ENCODE measurements at regions not wholly inside any gene's neighbourhood (a gene's known extent, or its start where the extent isn't known, plus 50 kb on each side); places are given as distances from the start of the nearest gene placed in this dataset.

DNA sequence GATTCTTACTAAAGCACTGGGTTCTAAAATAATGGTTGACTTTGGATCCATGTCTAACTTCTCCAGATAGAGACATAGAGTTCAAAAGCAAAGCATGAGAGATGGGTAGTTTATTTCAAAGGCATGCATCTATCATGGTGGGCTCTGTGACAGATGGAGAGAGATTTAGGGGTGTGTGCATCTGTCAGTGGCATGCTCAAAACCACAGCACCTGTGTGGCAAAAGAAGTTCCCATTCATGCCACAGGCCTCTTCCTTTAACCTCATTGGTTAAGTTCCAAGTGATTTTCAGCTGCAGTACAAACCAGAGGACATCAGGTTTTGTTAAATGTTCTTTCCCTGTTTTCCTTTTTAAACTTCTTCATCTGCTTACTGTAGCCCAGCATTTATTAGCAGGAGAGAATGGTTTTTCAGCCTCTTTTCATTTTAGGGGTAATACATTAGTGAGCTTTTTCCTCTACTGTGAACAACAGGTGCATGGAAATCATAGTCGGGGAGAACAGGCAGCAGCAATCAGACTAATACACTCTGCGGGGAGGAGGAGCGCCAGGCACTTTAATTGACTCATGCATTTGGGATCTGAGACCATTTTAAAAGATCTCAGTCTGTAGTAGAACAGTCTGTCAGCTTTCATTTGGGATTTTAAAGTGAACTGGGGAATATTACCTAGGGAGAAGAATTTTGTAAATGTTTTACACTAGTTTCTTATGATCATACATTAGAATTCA, 52.4 kb upstream of the UPP2 start:
- DNase-seq, result no peak

DNA sequence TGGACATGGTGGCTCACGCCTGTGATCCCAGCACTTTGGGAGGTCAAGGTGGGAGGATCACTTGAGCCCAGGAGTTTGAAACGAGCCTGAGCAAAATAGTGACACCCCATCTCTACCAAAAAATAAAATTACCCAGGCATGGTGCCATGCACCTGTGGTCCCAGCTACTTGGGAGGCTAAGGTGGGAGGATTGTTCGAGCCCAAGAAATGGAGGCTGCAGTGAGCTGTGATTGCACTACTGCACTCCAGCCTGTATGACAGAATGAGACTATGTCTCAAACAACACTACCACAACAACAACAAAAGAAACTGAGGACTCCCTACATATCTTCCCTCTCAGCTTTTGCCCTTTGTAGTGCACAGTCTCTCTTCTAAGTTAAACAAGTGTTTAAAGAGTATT, 53.3 kb upstream of the UPP2 start:
- DNase-seq, result no peak

DNA sequence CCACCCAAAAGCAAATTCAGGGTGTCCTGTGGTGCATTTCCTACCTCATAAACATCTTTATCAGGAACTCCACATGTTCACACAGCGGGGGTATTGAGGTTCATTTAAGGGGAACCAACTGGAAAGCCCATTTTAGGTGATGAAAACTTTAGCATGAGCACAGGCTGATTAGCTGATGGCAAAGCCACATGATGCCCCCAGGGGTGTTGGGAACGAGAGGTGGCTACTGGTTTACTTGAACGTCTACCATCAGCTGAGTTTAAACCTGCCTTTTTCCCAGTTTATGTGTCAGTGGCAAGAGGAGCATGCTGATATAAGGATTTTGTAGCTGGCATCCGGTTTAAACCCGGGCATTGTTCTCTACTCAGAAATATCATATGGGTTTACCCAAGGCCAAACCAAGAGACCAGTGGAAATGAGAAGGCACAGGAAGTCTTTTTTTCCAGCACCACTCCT, 54.5 kb upstream of the UPP2 start:
- DNase-seq, result no peak

DNA sequence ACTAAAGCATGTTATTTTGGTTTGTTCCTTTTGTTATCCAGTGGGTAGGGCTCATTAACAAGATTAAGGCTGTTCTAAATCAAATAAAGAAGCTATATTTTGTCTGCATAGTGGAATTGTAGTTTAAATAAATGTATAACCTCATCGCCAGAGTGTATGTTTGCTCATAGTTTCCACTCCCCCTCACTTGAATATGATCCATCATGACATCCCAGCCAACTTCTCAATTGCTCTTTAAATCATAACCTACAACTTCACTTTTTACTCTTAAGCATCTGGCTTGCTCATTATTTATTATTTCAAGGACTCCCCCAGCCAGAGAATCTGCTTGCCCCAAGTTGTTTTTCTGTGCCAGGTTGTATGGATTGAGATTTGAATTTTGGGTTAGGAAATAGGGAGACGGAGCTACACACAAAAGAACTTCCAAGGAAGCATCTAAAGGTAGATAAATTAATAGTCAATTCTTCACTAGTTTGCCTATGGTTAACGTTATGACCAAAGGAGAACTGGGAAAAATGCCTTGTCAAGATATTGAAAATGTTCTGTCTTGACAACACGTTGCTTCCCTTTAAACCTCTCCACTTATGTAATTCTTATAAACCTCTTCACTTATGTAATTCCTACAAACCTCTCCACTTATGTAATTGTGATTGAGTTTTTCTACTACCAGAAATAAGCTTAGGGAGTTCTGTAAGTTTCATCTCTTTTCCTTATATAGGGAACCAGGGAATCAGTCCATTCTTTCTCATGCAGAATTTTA, 55.4 kb upstream of the UPP2 start:
- DNase-seq, result no peak

DNA sequence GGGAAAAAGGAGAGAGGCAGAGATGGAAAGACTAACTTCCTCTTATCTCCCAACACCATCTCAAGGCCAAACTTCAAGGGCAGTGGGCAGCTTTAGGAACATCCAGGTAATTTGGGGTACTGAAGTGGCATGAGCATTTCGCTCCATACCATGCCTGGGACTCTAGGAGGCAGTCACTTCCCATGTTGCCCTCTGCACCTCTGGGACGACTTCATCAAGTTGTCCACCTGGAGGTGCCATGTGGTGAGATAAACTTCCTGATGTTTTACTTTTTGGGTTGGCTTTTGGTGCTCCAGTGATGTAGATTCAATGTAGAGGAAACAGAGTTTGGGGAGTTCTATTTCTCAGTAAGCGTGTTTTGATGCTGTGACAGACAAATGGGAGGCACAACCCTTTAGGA, 56.3 kb upstream of the UPP2 start:
- DNase-seq, result no peak

DNA sequence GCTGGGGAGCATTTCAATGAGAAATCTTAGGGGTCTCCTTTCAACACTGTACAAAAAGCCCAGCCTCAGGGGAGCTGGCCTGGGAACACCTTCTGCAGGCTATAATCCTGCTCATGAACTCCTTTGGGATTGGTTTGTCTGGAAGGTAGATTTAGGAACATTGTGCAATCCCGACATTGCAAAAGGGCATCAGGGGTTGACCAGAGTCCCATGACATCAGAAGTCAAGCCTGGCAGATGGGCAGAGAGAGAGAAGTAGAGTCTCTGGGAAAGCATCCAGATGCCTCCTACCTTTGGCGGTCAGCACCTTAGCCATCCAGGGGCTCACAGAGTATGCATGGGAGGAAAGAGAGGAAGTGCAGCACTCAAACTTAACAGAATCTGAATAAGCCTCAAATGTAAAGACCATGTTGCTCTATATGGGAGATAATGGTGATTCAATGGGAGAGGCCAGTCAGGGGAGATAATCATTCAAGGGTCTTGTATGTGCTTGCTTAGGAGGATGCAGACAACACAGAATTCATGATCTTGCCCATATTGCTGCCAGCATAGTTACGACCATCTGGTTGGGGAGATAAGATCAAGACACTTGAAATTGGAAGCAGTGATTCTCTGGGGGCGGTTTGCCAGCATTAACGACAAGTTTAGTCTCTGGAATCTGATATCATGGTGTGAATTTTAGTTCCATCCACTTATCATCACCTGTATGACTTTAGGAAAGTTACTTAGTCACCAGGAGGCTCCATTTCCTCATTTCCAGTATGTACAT, 58.3 kb upstream of the UPP2 start:
- DNase-seq, result no peak

DNA sequence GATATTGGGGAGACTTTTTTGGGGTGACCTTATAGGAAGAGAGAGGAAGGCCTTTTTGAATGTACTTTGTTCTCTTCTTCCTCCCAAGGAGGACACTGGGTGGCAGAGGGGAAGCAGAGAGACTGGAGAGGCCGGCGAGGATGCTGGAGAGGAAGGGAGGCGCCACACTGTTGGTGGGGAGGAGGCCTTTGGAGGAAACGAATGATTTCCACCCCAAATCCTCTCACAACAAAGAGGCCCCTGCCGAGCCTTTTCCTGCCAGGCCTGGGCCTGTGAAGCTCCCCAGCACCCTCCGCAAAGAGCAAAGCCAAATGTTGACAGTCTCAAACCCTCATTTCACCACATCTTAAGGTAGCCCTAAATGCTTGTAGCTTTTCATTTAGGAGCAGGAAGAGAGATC, 59.0 kb upstream of the UPP2 start:
- DNase-seq, result no peak

DNA sequence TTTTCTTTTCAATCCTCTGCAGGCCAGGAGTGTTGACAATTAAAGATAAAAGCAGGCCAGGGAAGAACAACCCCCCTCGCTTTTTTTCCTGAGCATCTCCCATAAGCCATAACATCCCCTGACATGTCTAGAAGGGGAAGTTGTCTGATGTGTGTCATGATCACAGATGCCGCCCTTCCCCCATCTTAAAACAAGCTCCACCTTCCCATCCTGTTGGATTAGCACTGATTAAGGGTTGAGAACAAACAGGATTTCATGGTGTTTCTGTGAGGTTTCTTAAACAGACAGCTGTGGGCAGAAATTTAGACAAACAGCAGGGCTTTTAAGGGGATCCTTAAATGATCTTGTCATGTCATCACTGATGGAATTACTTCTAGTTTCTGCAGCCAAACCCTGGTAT, 59.4 kb upstream of the UPP2 start:
- DNase-seq, result no peak

DNA sequence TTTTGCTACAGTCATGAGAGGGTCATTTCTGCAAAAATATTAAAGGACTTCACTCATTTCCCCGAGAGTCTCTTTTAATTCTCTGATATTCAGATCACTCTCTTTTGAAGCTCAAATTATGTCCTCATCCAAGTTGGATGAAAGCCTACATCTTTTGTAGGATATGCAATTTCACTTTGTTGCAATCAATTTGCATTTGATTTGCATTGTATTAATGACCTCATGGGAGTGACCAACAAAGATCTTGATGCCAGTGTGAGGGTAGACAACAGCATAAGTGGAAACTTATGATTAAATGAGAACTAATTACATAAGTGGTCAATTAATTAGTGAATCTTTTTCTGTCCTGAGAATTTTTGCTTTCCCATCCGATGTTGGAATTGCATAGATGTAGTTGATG, 60.3 kb upstream of the UPP2 start:
- DNase-seq, result no peak

DNA sequence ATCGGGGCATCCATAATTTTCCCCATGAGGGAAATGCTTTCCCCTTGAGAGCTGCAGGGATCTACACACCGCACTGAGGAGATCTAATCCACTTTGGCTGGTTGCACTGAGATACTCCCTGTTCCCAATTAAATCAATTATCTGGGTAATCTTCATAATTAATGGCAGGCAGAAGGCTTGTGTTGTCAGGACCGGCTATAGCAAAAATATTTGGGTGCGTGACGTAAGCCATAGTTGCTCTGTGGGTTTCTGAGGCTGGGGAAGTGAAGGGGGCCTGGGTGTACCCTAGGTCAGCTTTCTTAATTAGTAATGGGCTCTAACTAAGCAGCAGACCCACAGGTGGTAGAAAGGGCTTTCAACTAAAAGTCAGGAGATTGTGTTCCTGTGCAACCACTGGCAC, 62.8 kb upstream of the UPP2 start:
- no peak for DNase-seq

DNA sequence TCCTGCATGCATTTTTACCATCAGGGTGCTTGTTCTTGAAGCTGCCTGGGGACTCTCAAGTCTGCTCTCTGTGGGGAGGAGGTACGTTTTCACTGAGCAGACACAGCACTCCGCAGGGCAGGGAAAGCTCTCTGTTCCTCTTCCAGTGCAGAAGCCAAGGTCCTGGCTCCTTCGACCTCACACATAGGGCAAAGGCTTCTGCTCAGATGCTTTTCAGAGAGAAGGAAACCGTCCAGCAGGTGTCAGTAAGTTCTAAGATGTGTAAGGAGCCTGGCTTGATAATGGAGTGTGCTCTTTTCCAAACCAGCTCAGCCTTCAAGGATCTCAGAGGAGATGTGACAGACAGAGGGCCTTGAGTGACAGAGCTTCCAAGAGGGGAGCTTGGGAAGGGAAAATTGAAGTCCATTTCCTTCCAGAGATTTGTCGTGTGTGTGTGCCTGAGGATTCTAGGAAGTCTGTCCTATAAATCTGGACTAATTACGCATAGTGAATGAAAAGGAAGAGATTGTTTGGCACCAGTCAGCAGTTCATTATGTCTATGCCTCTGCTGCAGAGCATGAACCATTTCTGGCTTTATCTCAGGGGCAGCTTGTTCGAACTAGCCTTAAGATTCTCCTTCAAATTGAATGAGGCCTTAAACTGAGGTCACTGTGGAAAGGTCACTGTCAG, 67.3 kb upstream of the UPP2 start:
- DNase-seq, result peak; percentile 77

DNA sequence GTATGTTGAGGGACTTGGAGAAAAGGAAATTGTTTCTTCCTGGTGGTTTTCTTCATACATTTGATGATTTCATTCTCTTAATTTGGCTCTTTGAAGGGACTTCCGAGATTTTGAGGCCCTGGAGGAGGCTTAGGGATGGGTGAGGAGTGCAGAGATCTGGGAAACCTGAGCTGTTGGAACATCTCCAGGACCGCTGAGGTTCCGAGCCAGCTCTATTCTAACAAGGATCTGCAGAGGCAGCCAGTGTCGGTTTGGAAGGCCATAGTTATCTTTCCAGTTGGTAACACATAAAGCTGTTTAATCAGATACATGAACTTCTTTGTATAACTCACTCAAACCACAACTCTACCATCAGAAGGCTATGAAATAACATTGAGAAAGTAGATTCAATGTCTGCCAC, 70.3 kb upstream of the UPP2 start:
- DNase-seq, result no peak

DNA sequence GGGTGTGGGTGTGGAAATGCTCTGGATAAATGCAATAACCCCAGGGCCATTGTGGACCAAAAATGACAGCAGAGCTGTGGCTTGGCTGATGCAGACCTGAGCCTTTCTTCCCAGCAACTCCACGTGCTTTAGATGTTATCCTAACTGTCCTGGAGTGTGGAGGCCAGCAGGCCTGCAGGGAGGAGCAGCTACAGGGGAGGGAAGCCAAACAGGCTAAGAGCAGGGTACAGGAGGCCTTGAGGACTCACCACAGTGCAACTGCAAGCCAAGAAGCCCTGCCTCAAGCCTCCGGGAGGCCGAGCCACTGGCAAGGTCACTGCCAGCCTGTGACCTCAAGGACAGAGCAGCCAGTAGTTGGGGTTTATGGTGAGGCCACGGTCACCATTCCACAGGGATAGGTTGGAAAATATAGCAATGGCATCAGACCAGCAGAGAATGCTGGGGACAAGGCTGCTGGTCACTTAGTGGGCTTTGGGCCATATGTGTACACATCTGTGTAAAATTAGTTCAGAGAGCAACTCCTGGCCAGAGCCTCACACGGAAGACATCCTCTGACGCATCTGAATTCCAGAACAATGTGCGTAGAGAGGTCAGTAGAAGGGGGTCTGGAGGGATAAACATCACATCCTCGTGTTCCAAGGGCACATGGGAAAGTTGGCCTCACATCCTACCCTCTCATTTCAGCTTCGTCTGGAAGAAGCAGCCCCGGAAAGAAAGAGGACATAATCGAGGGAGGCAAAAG, 76.2 kb upstream of the UPP2 start:
- DNase-seq, result no peak

DNA sequence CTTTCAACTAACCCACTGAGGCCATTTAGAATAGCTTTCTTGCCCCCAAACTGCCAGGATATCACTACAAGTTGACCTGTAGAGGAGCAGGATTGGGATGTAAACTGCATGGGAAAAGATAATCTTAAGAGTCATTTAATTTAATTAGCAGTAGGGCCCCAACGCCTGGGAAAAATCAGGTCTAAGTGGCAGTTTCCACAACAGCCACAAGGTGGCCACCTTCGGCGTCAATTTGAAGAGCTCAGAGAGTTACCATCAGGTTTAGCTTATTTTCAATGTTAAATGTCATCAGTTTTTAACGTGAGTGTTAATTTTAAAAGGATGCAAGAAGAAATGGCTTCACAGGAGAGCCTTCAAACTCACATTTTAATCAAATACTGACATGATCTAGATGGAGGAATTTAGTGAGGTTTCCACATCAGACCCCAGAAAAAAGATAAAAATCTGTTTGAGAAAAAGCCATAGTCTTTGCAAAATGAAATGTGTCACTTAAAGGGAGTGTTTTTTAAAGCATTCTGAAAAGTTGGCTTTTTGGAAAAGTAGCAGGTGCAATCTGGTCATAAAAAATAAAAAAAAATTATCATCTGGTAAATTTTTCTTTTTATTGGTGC, 77.3 kb upstream of the UPP2 start:
- peak; percentile 60 for DNase-seq

DNA sequence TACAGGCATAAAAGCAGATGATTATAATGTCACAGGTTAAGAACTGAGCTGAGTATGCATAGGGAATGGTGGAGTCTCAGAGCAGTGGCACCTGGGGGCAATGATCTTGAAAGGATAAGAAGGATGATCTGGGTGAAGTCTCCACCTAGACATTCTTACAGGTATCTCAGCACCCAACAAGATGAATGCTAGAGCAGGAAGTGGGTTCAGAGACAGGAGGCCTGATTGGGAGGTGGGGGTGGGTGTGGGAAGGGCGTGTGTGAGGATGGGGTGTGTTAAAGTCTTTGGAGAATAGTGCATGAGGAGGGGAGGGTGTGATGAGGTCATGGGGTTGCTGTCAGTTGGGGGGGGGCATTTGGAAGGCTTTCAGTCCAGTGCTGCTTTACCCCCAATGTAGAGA, 78.8 kb upstream of the UPP2 start:
- DNase-seq, result no peak

DNA sequence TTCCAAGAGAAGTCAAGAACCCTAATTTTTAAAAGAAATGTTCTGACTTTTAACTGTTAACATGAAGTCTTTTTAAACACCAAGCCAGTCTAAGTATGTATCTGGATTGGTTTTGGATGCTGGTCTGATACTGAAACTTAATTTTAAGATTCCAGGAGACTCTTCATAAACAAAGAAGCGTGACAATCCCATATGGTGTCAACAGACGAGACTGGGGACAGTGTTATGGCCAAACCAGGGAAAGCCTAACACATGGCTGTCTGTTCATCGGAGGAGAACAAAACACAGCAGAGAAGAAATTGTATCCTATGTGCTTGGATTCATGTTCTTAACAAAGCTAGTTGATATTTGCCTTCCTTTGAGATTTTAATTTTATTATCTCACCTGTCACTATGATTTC, 80.5 kb upstream of the UPP2 start:
- no peak for DNase-seq

DNA sequence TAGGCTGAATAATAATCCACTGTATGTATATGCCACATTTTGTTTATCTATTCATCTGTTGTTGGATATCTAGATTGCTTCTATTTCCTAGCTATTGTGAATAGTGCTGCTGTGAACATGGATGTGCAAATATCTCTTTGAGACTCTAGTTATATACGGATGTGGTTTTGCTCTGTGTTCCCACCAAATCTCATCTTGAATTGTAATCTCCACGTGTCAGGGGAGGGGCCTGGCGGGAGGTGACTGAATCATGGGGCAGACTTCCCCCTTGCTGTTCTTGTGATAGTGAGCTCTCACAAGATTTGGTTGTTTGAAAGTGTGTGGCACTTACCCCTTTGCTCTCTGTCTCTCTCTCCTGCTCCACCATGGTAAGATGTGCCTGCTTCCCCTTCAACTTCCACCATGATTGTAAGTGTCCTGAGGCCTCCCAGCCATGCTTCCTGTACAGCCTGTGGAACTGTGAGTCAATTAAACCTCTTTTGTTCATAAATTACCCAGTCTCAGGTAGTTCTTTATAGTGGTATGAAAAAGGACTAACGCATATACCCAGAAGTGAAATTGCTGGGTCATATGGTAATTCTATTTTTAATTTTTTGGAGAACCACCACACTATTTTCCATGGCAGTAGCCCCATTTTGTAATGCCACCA, 86.1 kb upstream of the UPP2 start:
- no peak for DNase-seq

DNA sequence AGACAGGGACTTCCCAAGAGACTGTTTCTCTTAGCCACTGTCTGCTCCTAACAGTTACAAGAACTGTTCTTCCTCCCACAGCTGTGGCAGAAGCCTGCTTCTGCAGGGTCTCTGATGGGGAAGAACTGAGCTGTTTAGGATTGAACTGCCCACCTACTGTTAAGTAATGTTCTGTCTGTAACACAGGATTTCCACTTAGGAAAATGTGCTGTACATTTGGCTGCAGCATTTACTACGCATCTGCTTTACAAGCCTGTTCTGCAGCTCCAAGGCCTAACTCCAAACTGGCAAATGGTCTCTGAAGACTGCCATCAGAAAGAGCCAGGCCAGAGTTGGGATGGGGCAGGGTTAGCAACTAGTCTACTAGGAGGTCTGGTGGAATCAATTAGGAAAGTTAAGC, 87.8 kb upstream of the UPP2 start:
- DNase-seq, result no peak

DNA sequence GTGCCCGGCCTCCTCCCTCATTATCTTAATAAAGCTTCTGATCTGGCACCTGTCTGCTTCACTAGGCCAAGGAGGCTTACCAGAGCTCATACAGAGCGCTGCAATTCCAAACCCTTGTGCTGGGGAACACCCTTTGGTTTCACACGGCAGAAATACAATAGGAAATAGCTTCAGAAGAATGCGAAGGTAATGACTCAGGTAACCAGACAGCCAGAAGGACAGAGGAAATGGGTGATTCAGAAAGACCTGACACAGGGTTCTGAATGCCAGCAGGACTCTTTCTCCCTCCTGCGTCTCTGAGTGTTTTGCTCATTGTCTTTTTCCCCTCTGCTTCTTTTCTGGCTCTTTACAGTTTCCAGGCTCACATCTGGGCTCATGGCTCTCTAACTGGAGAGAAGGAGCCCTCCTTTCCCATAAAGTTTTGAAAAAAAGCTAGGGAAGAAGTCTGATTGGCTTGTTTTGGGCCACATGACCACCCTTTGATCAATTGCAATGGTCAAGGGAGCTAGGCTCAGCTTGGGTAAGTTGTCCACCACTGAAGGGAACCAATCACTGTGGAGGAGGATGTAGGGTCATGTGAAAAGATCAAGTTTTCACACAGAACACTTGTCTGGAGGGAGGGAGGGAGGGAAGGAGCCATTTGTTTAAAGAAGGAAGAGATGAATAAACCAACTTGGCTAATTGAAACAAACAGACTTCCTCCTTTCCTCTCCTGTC, 90.5 kb upstream of the UPP2 start:
- DNase-seq, result no peak

DNA sequence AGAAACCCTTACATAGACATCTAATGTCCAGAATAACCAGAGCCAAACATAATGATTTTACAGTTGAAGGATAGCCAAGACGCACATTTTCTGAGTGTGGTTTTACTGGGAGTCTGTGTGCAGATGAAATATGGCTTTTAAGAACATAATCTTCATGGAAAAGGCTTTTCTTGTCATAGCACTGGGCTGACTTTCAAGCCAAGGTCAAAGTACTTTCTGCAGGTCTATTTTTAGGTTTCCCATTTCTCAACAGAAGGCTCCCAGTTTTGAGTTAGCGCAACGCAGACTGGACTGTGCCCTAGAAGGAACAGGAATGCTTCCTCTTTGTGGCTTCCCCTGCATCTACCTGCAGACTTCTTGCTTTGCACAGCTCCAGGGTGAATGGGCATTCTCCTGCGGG, 92.3 kb upstream of the UPP2 start:
- DNase-seq, result no peak
